Spleen (tissue), 11 donors: ENCODE measurements at regions not wholly inside any gene's neighbourhood (a gene's known extent, or its start where the extent isn't known, plus 50 kb on each side); places are given as distances from the start of the nearest gene placed in this dataset.

Experiments
- DNase-seq: peaks from one replicate; pipeline ENCODE4 v3.0.0-alpha.2; 2020
- H3K27ac ChIP-seq, 8 donors: fragments of 200-600 bp; sonication (generic) in 7 of 8; 1 replicate in 4 of 8; 2 replicates in 4 of 8; pipeline versions ENCODE4 v1.5.0 to v1.8.0; 2016 to 2021; ENCODE audit warnings: inconsistent platforms in 4 of 8, mild to moderate bottlenecking in 4 of 8, moderate library complexity in 1 of 8
- H3K27me3 ChIP-seq, 7 donors: fragments of 200-600 bp; sonication (generic) in 6 of 7; replicated peaks in 1 of 7; 1 replicate in 4 of 7; 2 replicates in 3 of 7; pipeline versions ENCODE4 v1.5.0 to v1.8.0; 2016 to 2021; ENCODE audit warnings: inconsistent platforms in 3 of 7, mild to moderate bottlenecking in 1 of 7
- H3K36me3 ChIP-seq, 6 donors: fragments of 200-600 bp; sonication (generic) in 5 of 6; 1 replicate in 4 of 6; 2 replicates in 2 of 6; pipeline versions ENCODE4 v1.5.0 to v1.8.0; 2016 to 2021; ENCODE audit warnings: inconsistent platforms in 2 of 6
- H3K4me1 ChIP-seq, 6 donors: fragments of 200-600 bp; sonication (generic) in 5 of 6; 1 replicate in 3 of 6; 2 replicates in 3 of 6; pipeline versions ENCODE4 v1.5.0 to v1.8.0; 2016 to 2021; ENCODE audit warnings: inconsistent platforms in 3 of 6
- H3K4me3 ChIP-seq, 8 donors: fragments of 200-600 bp; sonication (generic) in 7 of 8; 1 replicate in 4 of 8; 2 replicates in 4 of 8; pipeline versions ENCODE4 v1.5.0 to v1.8.0; 2016 to 2021; ENCODE audit warnings: inconsistent platforms in 4 of 8, mild to moderate bottlenecking in 4 of 8, moderate library complexity in 2 of 8
- H3K9me3 ChIP-seq, 8 donors: fragments of 200-600 bp; sonication (generic) in 7 of 8; 1 replicate in 4 of 8; 2 replicates in 4 of 8; pipeline versions ENCODE4 v1.5.0 to v1.8.0; 2016 to 2021; ENCODE audit warnings: inconsistent platforms in 4 of 8
- CTCF ChIP-seq, 11 experiments: fragments of 200-600 bp in 7 of 11; fragments of 450-650 bp in 4 of 11; sonication (generic) in 4 of 11; IDR thresholded peaks in 8 of 11; conservative IDR thresholded peaks in 3 of 11; 1 replicate in 7 of 11; 2 replicates in 4 of 11; pipeline versions ENCODE4 v1.4.0 to v1.8.0; 2016 to 2021; ENCODE audit warnings: antibody characterized with exemption in 11 of 11, inconsistent platforms in 4 of 11, mild to moderate bottlenecking in 1 of 11
- POLR2A ChIP-seq, 3 donors: fragments of 450-650 bp; IDR thresholded peaks; one replicate each; pipeline ENCODE4 v1.5.1; 2017; ENCODE audit warnings: antibody characterized with exemption in 3 of 3, mild to moderate bottlenecking in 1 of 3
- POLR2AphosphoS5 ChIP-seq, 3 donors: sonication (generic); formaldehyde crosslinking; IDR thresholded peaks; one replicate each; pipeline ENCODE4 v1.5.1; 2017; ENCODE audit warnings: antibody characterized with exemption in 3 of 3
- WGBS, 5 donors: extraction: QIAGEN DNeasy Blood & Tissue Kit in 3 of 5; methylation state at CpG; one replicate each; pipeline versions ENCODE4 v1.1.5 to v1.1.7; 2013 to 2018; 5-methylcytosine and 5-hydroxymethylcytosine counted together
- intact Hi-C: fragments of 100-400 bp; cut with DNase I; formaldehyde crosslinking; loops from one replicate; pipeline ENCODE4 v1.15.0; 2023; ENCODE audit warnings: low total_unique reads
- donor health status: healthy with polysubstance abuse.
- donor health status: DM: no; HTN: no; CAD: no; lungs with moderate emphysema.
- donor health status: DM: no; HTN: no; CAD: no.
- donor health status: Bipolar disorder and iron deficiency.
- donor health status: healthy.
- donor health status: DM: no; HTN: no; CAD: no.
- donor health status: DM: yes; HTN: yes; CAD: no.

- intact Hi-C loops = no loop called here
- Histone ChIP-seq H3K27ac (no peak overlapping the region), H3K36me3 (no peaks in the 10 kb centered on the region), H3K4me1 (no peaks in the 10 kb centered on the region), H3K9me3 (no peaks in the 10 kb centered on the region), H3K4me3 (no peak overlapping the region), H3K27me3 (no peaks in the 10 kb centered on the region)
- TF ChIP-seq POLR2A (IDR thresholded peaks at IDR 0.05) = no peak
- no peak for TF ChIP-seq CTCF (IDR thresholded peaks at IDR 0.05 in 8 of 11, conservative IDR thresholded peaks at IDR 0.05 in 3 of 11)
- WGBS, 5 donors = 34 to 79% (median 70%) methylated on average over 1 of the region's 1 CpG
- no peak for DNase-seq
Observed at GRCh38 chr7:89927762-89928161, 226.5 kb upstream of the STEAP1 start.

- 89 to 100% (median 90%) methylated on average over 1 of the region's 1 CpG for WGBS, 5 donors
- no peak overlapping the region for H3K27ac ChIP-seq
- no peak for TF ChIP-seq POLR2AphosphoS5 (IDR thresholded peaks at IDR 0.05)
- no peak for TF ChIP-seq POLR2A (IDR thresholded peaks at IDR 0.05)
- no peak for TF ChIP-seq CTCF (IDR thresholded peaks at IDR 0.05 in 8 of 11, conservative IDR thresholded peaks at IDR 0.05 in 3 of 11)
- intact Hi-C loops = no loop called here
- no peaks in the 10 kb centered on the region for H3K4me1 ChIP-seq
- H3K36me3 ChIP-seq = no peaks in the 10 kb centered on the region
- H3K27me3 ChIP-seq = no peaks in the 10 kb centered on the region
- H3K4me3 ChIP-seq = no peak overlapping the region
- no peak for DNase-seq
- H3K9me3 ChIP-seq = no peaks in the 10 kb centered on the region
Observed at GRCh38 chr7:89928451-89928850, 225.8 kb upstream of the STEAP1 start.

- Histone ChIP-seq H3K36me3 (no peaks in the 10 kb centered on the region), H3K27ac (no peak overlapping the region), H3K9me3 (peaks cover 0 to 14% (median 0%) of the 10 kb centered on the region in 8 donors), H3K27me3 (no peaks in the 10 kb centered on the region), H3K4me1 (no peaks in the 10 kb centered on the region), H3K4me3 (no peak overlapping the region)
- WGBS, 5 donors = 25 to 60% (median 53%) methylated on average over 1 of the region's 1 CpG
- no peak for DNase-seq
- TF ChIP-seq CTCF (IDR thresholded peaks at IDR 0.05 in 8 of 11, conservative IDR thresholded peaks at IDR 0.05 in 3 of 11) (no peak), POLR2AphosphoS5 (IDR thresholded peaks at IDR 0.05) (no peak), POLR2A (IDR thresholded peaks at IDR 0.05) (no peak)
- intact Hi-C loops = no loop called here
Observed at GRCh38 chr7:89934101-89934500, 220.2 kb upstream of the STEAP1 start.

GRCh38 chr7:89943525-89944050 is 210.7 kb upstream of the STEAP1 start:
- intact Hi-C loops = no loop called here
- Histone ChIP-seq H3K27me3 (no peaks in the 10 kb centered on the region), H3K9me3 (peaks cover 0 to 5% (median 0%) of the 10 kb centered on the region in 8 donors), H3K4me1 (no peaks in the 10 kb centered on the region), H3K4me3 (no peak overlapping the region), H3K27ac (no peak overlapping the region), H3K36me3 (no peaks in the 10 kb centered on the region)
- DNase-seq = no peak
- WGBS, 5 donors = 52 to 63% (median 59%) methylated on average over 3 of the region's 3 CpGs
- TF ChIP-seq POLR2AphosphoS5 (IDR thresholded peaks at IDR 0.05) (no peak), CTCF (IDR thresholded peaks at IDR 0.05 in 8 of 11, conservative IDR thresholded peaks at IDR 0.05 in 3 of 11) (no peak), POLR2A (IDR thresholded peaks at IDR 0.05) (no peak)
